ENCODE measurements at regions not wholly inside any gene's neighbourhood (a gene's known extent, or its start where the extent isn't known, plus 50 kb on each side); places are given as distances from the start of the nearest gene placed in this dataset.
A peak's percentile ranks its signal among the peaks of the same experiment; 100 is the strongest.

DNA sequence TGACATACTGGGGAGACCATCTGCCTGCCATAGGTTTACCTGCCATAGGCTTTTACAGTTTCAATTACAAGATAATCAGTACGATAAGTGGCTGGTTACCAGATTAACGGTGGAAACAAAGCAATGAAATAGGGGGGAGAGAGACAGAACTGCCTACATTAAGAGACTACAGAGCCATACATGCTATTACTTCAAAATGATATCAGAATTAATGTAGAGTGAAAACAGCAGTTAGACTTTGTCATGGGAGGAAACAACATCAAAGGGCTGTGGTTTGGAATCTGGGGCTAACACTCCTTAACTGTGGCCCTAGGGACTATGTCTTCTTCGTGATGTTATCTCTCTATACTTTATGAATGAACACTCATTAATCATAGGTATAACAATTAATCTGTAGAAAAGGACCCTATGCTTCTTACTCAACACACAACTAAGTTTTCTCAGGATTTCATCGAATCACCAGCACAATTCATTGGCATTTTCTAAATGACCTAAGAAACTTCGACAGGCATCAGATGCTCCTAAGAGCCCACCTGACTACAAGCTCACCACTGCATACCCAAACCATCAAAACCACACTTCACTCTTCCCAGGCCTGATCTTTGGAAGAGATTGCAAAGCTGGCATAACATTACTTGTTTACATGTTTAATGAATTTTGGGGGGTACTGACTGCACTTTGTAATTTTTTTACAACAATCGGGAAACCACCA is 475.6 kb upstream of the SOX5 start:
- no peak for TF ChIP-seq EZH2phosphoT487 (IDR thresholded peaks at IDR 0.05; ENCODE audit: low read depth, severe bottlenecking, unreplicated experiment)
- TF ChIP-seq CTCF (IDR thresholded peaks at IDR 0.05; ENCODE audit: poor library complexity), result no peak
- TF ChIP-seq EZH2 (IDR thresholded peaks at IDR 0.05; ENCODE audit: borderline replicate concordance), result no peak
- Histone ChIP-seq H3K27me3 (no peaks in the 10 kb centered on the region), H3K4me1 (ENCODE audit: insufficient read depth) (no peaks in the 10 kb centered on the region), H3K79me2 (peaks cover 21% of the 10 kb centered on the region), H3K36me3 (replicated peaks; ENCODE audit: insufficient read depth, low read depth) (no peaks in the 10 kb centered on the region), H2AFZ (no peak overlapping the region), H3K4me3 (no peak overlapping the region), H3K27ac (peak overlapping the region; percentile 36), H3K9me2 (replicated peaks; ENCODE audit: insufficient read depth) (no peaks in the 10 kb centered on the region), H4K20me1 (ENCODE audit: insufficient read depth, poor library complexity, severe bottlenecking) (peaks cover 2% of the 10 kb centered on the region), H3K9me3 (ENCODE audit: low read depth) (no peaks in the 10 kb centered on the region), H3K4me2 (no peak overlapping the region)
- DNase-seq (ENCODE audit: low spot score), result no peak
- 73% methylated on average over 6 of the region's 6 CpGs for WGBS (ENCODE audit: low lambda C conversion rate, missing lambda C conversion rate)

DNA sequence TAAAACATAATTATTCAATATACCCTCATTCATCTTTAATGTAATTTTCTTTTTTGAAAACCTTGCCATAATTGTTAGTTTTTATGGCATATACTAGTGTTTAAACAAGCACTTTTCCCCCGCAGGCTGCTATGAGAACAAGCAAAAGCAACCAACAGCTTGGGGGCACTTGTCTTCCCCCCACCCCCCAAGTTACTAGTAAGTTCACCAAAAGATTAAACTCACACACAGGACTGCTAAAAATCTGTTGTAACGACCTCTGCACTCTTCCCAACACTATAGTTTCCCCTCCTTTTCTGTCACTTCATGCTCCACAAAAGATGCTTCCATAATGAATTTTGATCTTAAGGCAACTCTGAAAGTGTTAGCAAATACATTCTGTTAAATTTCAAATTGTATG is 474.9 kb upstream of the SOX5 start:
- H3K4me2 ChIP-seq, result no peak overlapping the region
- no peaks in the 10 kb centered on the region for H3K9me2 ChIP-seq (replicated peaks; ENCODE audit: insufficient read depth)
- H3K36me3 ChIP-seq (replicated peaks; ENCODE audit: insufficient read depth, low read depth), result no peaks in the 10 kb centered on the region
- H3K4me1 ChIP-seq (ENCODE audit: insufficient read depth), result no peaks in the 10 kb centered on the region
- no peaks in the 10 kb centered on the region for H4K20me1 ChIP-seq (ENCODE audit: insufficient read depth, poor library complexity, severe bottlenecking)
- WGBS (ENCODE audit: low lambda C conversion rate, missing lambda C conversion rate), result 77% methylated on average over 2 of the region's 2 CpGs
- H2AFZ ChIP-seq, result no peak overlapping the region
- H3K27me3 ChIP-seq, result no peaks in the 10 kb centered on the region
- H3K79me2 ChIP-seq, result peaks cover 27% of the 10 kb centered on the region
- no peak overlapping the region for H3K27ac ChIP-seq
- no peak overlapping the region for H3K4me3 ChIP-seq
- DNase-seq (ENCODE audit: low spot score), result no peak
- TF ChIP-seq EZH2 (IDR thresholded peaks at IDR 0.05; ENCODE audit: borderline replicate concordance) (no peak), EZH2phosphoT487 (IDR thresholded peaks at IDR 0.05; ENCODE audit: low read depth, severe bottlenecking, unreplicated experiment) (no peak), CTCF (IDR thresholded peaks at IDR 0.05; ENCODE audit: poor library complexity) (no peak)
- no peaks in the 10 kb centered on the region for H3K9me3 ChIP-seq (ENCODE audit: low read depth)

- Histone ChIP-seq H2AFZ (no peak overlapping the region), H4K20me1 (ENCODE audit: insufficient read depth, poor library complexity, severe bottlenecking) (no peaks in the 10 kb centered on the region), H3K79me2 (peaks cover 34% of the 10 kb centered on the region), H3K36me3 (replicated peaks; ENCODE audit: insufficient read depth, low read depth) (no peaks in the 10 kb centered on the region), H3K9me2 (replicated peaks; ENCODE audit: insufficient read depth) (no peaks in the 10 kb centered on the region), H3K4me2 (no peak overlapping the region), H3K27ac (no peak overlapping the region), H3K4me1 (ENCODE audit: insufficient read depth) (no peaks in the 10 kb centered on the region), H3K27me3 (no peaks in the 10 kb centered on the region), H3K4me3 (no peak overlapping the region), H3K9me3 (ENCODE audit: low read depth) (no peaks in the 10 kb centered on the region)
- 95% methylated on average over 4 of the region's 4 CpGs for WGBS (ENCODE audit: low lambda C conversion rate, missing lambda C conversion rate)
- TF ChIP-seq CTCF (IDR thresholded peaks at IDR 0.05; ENCODE audit: poor library complexity) (no peak), EZH2phosphoT487 (IDR thresholded peaks at IDR 0.05; ENCODE audit: low read depth, severe bottlenecking, unreplicated experiment) (no peak), EZH2 (IDR thresholded peaks at IDR 0.05; ENCODE audit: borderline replicate concordance) (no peak)
- DNase-seq (ENCODE audit: low spot score), result no peak
Observed at GRCh38 chr12:24423611-24424010, 474.1 kb upstream of the SOX5 start.
